ENCODE measurements at regions not wholly inside any gene's neighbourhood (a gene's known extent, or its start where the extent isn't known, plus 50 kb on each side); places are given as distances from the start of the nearest gene placed in this dataset.
"Not testable (repeated sequence)": the region's sequence is repeated elsewhere in the genome, so short reads cannot be mapped to it uniquely, and the experiment has no call there.

GRCh38 chr11:104776501-104777170 lies 121.6 kb downstream of the CASP12 start:
- Histone ChIP-seq H3K36me3 (no peaks in the 10 kb centered on the region), H3K9me3 (no peaks in the 10 kb centered on the region), H3K27me3 (no peaks in the 10 kb centered on the region), H3K27ac (no peak overlapping the region), H3K4me1 (ENCODE audit: insufficient read depth) (no peaks in the 10 kb centered on the region), H3K4me3 (no peak overlapping the region)
- WGBS, 3 donors, result 94 to 97% (median 95%) methylated on average over 3 of the region's 3 CpGs
- intact Hi-C loops (cut with DNase I), result no loop called here
- DNase-seq, result no peak
- TF ChIP-seq CTCF (IDR thresholded peaks at IDR 0.05) (no peak), EP300 (IDR thresholded peaks at IDR 0.05) (no peak), POLR2A (IDR thresholded peaks at IDR 0.05) (no peak)

- TF ChIP-seq EP300 (IDR thresholded peaks at IDR 0.05), result no peak
- TF ChIP-seq POLR2A (IDR thresholded peaks at IDR 0.05), result no peak
- no peak for TF ChIP-seq CTCF (IDR thresholded peaks at IDR 0.05)
- no peaks in the 10 kb centered on the region for H3K4me1 ChIP-seq (ENCODE audit: insufficient read depth)
- no peak overlapping the region for H3K4me3 ChIP-seq
- intact Hi-C loops (cut with DNase I), result no loop called here
- H3K36me3 ChIP-seq, result no peaks in the 10 kb centered on the region
- H3K27ac ChIP-seq, result no peak overlapping the region
- DNase-seq, result no peak
- H3K9me3 ChIP-seq, result no peaks in the 10 kb centered on the region
- 81 to 89% (median 82%) methylated on average over 2 of the region's 2 CpGs for WGBS, 3 donors
- no peaks in the 10 kb centered on the region for H3K27me3 ChIP-seq
Observed at GRCh38 chr11:104774578-104774977, 123.7 kb downstream of the CASP12 start.

- no peak overlapping the region for H3K4me3 ChIP-seq
- no peak overlapping the region for H3K27ac ChIP-seq
- H3K27me3 ChIP-seq, result no peaks in the 10 kb centered on the region
- H3K4me1 ChIP-seq (ENCODE audit: insufficient read depth), result no peaks in the 10 kb centered on the region
- no peaks in the 10 kb centered on the region for H3K9me3 ChIP-seq
- no peak for DNase-seq
- 40 to 49% (median 46%) methylated on average over 6 of the region's 6 CpGs for WGBS, 3 donors
- no peaks in the 10 kb centered on the region for H3K36me3 ChIP-seq
- no peak for TF ChIP-seq EP300 (IDR thresholded peaks at IDR 0.05)
- TF ChIP-seq CTCF (IDR thresholded peaks at IDR 0.05), result no peak
- no peak for TF ChIP-seq POLR2A (IDR thresholded peaks at IDR 0.05)
- intact Hi-C loops (cut with DNase I), result no loop called here
Observed at GRCh38 chr11:104772806-104773241, 125.4 kb downstream of the CASP12 start.

GRCh38 chr11:104771763-104772162 lies 126.5 kb downstream of the CASP12 start:
- 73 to 90% (median 89%) methylated on average over 3 of the region's 3 CpGs for WGBS, 3 donors
- Histone ChIP-seq H3K9me3 (no peaks in the 10 kb centered on the region), H3K4me1 (ENCODE audit: insufficient read depth) (no peaks in the 10 kb centered on the region), H3K36me3 (no peaks in the 10 kb centered on the region), H3K4me3 (no peak overlapping the region), H3K27me3 (no peaks in the 10 kb centered on the region), H3K27ac (no peak overlapping the region)
- TF ChIP-seq POLR2A (IDR thresholded peaks at IDR 0.05) (no peak), CTCF (IDR thresholded peaks at IDR 0.05) (no peak), EP300 (IDR thresholded peaks at IDR 0.05) (no peak)
- no peak for DNase-seq
- intact Hi-C loops (cut with DNase I), result no loop called here

GRCh38 chr11:104771046-104771445 lies 127.2 kb downstream of the CASP12 start:
- H3K9me3 ChIP-seq; DNase-seq; H3K27ac ChIP-seq; H3K4me3 ChIP-seq; intact Hi-C loops (cut with DNase I); H3K4me1 ChIP-seq (ENCODE audit: insufficient read depth); H3K27me3 ChIP-seq; H3K36me3 ChIP-seq: not testable (repeated sequence)
- WGBS, 3 donors, result 91 to 93% (median 92%) methylated on average over 3 of the region's 3 CpGs

Data from ovary (tissue), 7 donors.